ENCODE measurements at regions not wholly inside any gene's neighbourhood (a gene's known extent, or its start where the extent isn't known, plus 50 kb on each side); places are given as distances from the start of the nearest gene placed in this dataset.

- TF ChIP-seq CUX1 (IDR thresholded peaks at IDR 0.05; ENCODE audit: insufficient replicate concordance, low read depth, low read length) = no peak
- no peak for TF ChIP-seq MEF2B (IDR thresholded peaks at IDR 0.05; ENCODE audit: partially characterized antibody, poor library complexity, severe bottlenecking)
- TF ChIP-seq BACH1 (IDR thresholded peaks at IDR 0.05; ENCODE audit: borderline replicate concordance) = no peak
- no peak for TF ChIP-seq BCLAF1 (IDR thresholded peaks at IDR 0.05)
- TF ChIP-seq MTA3 (IDR thresholded peaks at IDR 0.05; ENCODE audit: borderline replicate concordance, low read length) = no peak
Measured at GRCh38 chr2:60312618-60313017, 240.8 kb downstream of the BCL11A start (continued).

All from GM12878 (cell line).